Type B pancreatic cell (in vitro differentiated cells): ENCODE measurements at regions not wholly inside any gene's neighbourhood (a gene's known extent, or its start where the extent isn't known, plus 50 kb on each side); places are given as distances from the start of the nearest gene placed in this dataset.

Source experiments
- DNase-seq: peaks from one replicate; pipeline ENCODE4 v3.0.0; 2021; ENCODE audit warnings: mixed read lengths; ENCODE audit not compliant: unreplicated experiment; ENCODE audit errors: extremely low spot score
- H3K27ac Mint-ChIP-seq: 2 replicates; pipeline ENCODE4 v1.8.0; 2021; ENCODE audit warnings: mild to moderate bottlenecking, mixed read lengths
- H3K27me3 Mint-ChIP-seq: 2 replicates; pipeline ENCODE4 v1.8.0; 2021; ENCODE audit warnings: mixed read lengths
- H3K36me3 Mint-ChIP-seq: 2 replicates; pipeline ENCODE4 v1.8.0; 2021; ENCODE audit warnings: mixed read lengths
- H3K4me1 Mint-ChIP-seq: one replicate; pipeline ENCODE4 v1.8.0; 2021; ENCODE audit warnings: mixed read lengths; ENCODE audit not compliant: unreplicated experiment
- H3K4me3 Mint-ChIP-seq: 2 replicates; pipeline ENCODE4 v1.8.0; 2021; ENCODE audit warnings: mild to moderate bottlenecking, mixed read lengths
- H3K9me3 Mint-ChIP-seq: 2 replicates; pipeline ENCODE4 v1.8.0; 2021; ENCODE audit warnings: mixed read lengths
- CTCF ChIP-seq: fragments of 200-600 bp; sonication (generic); conservative IDR thresholded peaks from 2 replicates; pipeline ENCODE4 v1.5.0; 2021; ENCODE audit warnings: antibody characterized with exemption, mild to moderate bottlenecking

DNA sequence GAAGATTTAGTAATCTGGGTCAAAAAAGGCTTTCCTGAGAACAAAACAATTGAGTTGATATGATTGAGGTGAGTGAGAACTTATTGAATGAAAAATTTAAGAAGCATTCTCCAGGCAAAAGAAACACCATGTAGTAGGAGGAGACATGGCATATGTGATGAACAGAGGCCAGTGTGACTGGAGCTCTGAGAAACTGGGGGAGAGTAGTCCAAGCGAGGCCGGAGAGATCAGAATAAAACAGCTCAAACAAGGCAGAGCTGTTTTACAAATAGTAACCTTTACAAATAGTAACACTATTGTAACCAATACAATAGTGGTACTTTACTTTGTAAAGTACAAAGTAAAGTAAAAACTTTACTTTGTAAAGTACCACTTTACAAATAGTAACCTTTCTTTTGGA lies 1159.1 kb downstream of the PCDH9 start:
- Mint-ChIP-seq H3K4me1 (no peaks in the 10 kb centered on the region), H3K27me3 (no peaks in the 10 kb centered on the region), H3K36me3 (no peaks in the 10 kb centered on the region), H3K27ac (no peak overlapping the region), H3K9me3 (no peaks in the 10 kb centered on the region), H3K4me3 (no peak overlapping the region)
- DNase-seq: no peak
- no peak for TF ChIP-seq CTCF

GRCh38 chr13:66069570-66069969 lies 1160.6 kb downstream of the PCDH9 start:
- Mint-ChIP-seq H3K27ac (no peak overlapping the region), H3K27me3 (no peaks in the 10 kb centered on the region), H3K36me3 (no peaks in the 10 kb centered on the region), H3K9me3 (no peaks in the 10 kb centered on the region), H3K4me3 (no peak overlapping the region), H3K4me1 (no peaks in the 10 kb centered on the region)
- no peak for TF ChIP-seq CTCF
- DNase-seq: no peak

- no peaks in the 10 kb centered on the region for H3K36me3 Mint-ChIP-seq
- H3K4me1 Mint-ChIP-seq: no peaks in the 10 kb centered on the region
Measured at GRCh38 chr13:66068683-66069082, 1161.5 kb downstream of the PCDH9 start.

DNA sequence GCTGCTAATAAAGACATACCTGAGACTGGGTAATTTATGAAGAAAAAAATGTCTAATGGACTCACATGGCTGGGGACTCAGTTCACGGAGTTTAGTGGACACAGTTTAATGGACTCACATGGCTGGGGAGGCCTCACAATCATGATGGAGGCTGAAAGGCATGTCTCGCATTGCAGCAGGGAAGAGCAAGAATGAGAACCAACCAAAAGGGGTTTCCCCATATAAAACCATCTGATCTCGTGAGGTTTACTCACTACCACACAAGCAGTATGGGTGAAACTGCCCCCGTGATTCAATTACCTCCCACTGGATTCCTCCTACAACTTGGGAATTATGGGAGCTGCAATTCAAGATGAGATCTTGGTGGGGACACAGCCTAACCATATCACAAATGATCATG lies 1181.2 kb downstream of the PCDH9 start:
- Mint-ChIP-seq H3K27me3 (no peaks in the 10 kb centered on the region), H3K4me1 (no peaks in the 10 kb centered on the region), H3K4me3 (no peak overlapping the region), H3K9me3 (no peaks in the 10 kb centered on the region), H3K36me3 (no peaks in the 10 kb centered on the region), H3K27ac (no peak overlapping the region)
- DNase-seq: no peak
- no peak for TF ChIP-seq CTCF

More at GRCh38 chr13:66068683-66069082, 1161.5 kb downstream of the PCDH9 start:
- Mint-ChIP-seq H3K27me3 (no peaks in the 10 kb centered on the region), H3K4me3 (no peak overlapping the region), H3K9me3 (no peaks in the 10 kb centered on the region), H3K27ac (no peak overlapping the region)
- no peak for DNase-seq
- TF ChIP-seq CTCF: no peak

GRCh38 chr13:66040506-66040905 lies 1189.6 kb downstream of the PCDH9 start:
- H3K36me3 Mint-ChIP-seq: no peaks in the 10 kb centered on the region
- TF ChIP-seq CTCF: no peak
- no peak overlapping the region for H3K4me3 Mint-ChIP-seq
- H3K9me3 Mint-ChIP-seq: peaks cover 5% of the 10 kb centered on the region
- DNase-seq: no peak
- no peaks in the 10 kb centered on the region for H3K27me3 Mint-ChIP-seq
- no peak overlapping the region for H3K27ac Mint-ChIP-seq
- no peaks in the 10 kb centered on the region for H3K4me1 Mint-ChIP-seq

- no peak overlapping the region for H3K27ac Mint-ChIP-seq
- no peaks in the 10 kb centered on the region for H3K4me1 Mint-ChIP-seq
- no peak for DNase-seq
- no peaks in the 10 kb centered on the region for H3K9me3 Mint-ChIP-seq
- no peak overlapping the region for H3K4me3 Mint-ChIP-seq
- H3K36me3 Mint-ChIP-seq: no peaks in the 10 kb centered on the region
- H3K27me3 Mint-ChIP-seq: no peaks in the 10 kb centered on the region
- TF ChIP-seq CTCF: no peak
Measured at GRCh38 chr13:66037096-66037495, 1193.0 kb downstream of the PCDH9 start.
